IMR-90 (cell line): ENCODE measurements at regions not wholly inside any gene's neighbourhood (a gene's known extent, or its start where the extent isn't known, plus 50 kb on each side); places are given as distances from the start of the nearest gene placed in this dataset.

ENCODE experiments used
- NFE2L2 ChIP-seq: fragments of 150-350 bp; IDR thresholded peaks from 2 replicates; pipeline ENCODE4 v1.6.1; 2016; ENCODE audit warnings: low read depth, mild to moderate bottlenecking, low read length
- POLR2A ChIP-seq: IDR thresholded peaks from 2 replicates; pipeline ENCODE4 v1.6.1; 2012; ENCODE audit warnings: mild to moderate bottlenecking, low read depth, low read length
- TF ChIP-seq, protein P1 (sequence below): conservative IDR thresholded peaks from 2 replicates; pipeline ENCODE4 v1.5.1; 2012; ENCODE audit warnings: mild to moderate bottlenecking, low read depth, low read length, improper control_type of control experiment

DNA sequence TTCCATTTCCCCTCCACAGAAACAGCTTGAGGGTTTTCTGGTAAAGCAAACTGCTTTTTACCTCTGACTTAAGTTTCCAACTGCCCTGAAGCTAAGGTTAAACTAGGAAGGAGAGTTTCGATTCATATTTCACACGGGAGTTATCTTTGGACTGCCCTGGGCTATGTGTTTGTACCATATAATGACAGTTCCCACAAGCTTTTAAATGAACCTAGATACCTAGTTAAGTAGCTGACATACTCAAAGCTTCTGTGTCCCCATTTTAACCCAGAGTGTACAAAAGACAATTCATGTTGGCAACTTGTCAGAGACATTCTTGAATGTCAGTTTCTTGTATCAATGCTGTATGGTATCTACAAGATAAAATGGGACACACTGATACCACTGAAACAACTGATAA is 1296.6 kb upstream of the IGFBP7 start:
- TF ChIP-seq POLR2A (no peak), NFE2L2 (no peak)
- TF ChIP-seq, protein P1, sequence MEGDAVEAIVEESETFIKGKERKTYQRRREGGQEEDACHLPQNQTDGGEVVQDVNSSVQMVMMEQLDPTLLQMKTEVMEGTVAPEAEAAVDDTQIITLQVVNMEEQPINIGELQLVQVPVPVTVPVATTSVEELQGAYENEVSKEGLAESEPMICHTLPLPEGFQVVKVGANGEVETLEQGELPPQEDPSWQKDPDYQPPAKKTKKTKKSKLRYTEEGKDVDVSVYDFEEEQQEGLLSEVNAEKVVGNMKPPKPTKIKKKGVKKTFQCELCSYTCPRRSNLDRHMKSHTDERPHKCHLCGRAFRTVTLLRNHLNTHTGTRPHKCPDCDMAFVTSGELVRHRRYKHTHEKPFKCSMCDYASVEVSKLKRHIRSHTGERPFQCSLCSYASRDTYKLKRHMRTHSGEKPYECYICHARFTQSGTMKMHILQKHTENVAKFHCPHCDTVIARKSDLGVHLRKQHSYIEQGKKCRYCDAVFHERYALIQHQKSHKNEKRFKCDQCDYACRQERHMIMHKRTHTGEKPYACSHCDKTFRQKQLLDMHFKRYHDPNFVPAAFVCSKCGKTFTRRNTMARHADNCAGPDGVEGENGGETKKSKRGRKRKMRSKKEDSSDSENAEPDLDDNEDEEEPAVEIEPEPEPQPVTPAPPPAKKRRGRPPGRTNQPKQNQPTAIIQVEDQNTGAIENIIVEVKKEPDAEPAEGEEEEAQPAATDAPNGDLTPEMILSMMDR, result no peak
